ENCODE measurements at regions not wholly inside any gene's neighbourhood (a gene's known extent, or its start where the extent isn't known, plus 50 kb on each side); places are given as distances from the start of the nearest gene placed in this dataset.

DNA sequence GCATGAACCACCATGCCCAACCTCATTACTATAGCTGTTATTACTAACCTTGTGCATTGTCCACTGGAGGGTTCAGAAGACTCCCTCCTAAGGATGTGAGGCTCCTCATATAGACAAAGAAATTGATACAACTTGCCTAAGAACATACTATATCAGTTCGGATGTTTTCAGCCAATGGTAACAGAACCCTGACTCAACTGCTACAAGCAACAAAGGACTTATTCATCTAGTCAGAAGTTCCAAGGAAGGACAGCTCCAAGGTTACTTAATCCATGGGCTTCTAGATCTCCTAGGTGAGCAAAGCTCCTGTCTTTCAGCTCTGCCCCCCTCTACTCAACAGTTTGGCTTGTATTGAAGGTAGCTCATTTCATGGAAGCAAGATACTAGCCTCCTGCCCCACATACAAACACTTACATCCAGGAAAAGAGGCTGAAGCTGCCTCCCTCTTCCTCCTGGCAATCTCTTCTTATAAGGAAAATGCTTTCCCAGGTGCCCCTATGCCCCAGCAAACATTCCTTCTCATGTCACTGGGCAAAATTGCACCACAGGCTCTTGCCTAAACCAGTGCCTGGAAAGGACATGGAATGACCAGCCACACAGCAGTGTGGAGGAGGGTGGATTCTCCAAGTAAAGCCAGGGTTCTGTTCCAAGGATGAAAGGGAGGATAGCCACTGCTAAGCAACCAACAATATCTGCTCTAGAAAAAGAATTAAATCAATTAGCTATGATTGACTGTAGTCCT lies 497.8 kb downstream of the FOXO1 start:
- no peak for TF ChIP-seq CTCF (IDR thresholded peaks at IDR 0.05; ENCODE audit: low read depth, low read length)
- H3K4me3 ChIP-seq (replicated peaks in 1 of 2; ENCODE audit: low read depth in 2 of 2, low read length in 2 of 2), result no peak overlapping the region
- DNase-seq (ENCODE audit: low read depth in 2 of 2), result no peak

DNA sequence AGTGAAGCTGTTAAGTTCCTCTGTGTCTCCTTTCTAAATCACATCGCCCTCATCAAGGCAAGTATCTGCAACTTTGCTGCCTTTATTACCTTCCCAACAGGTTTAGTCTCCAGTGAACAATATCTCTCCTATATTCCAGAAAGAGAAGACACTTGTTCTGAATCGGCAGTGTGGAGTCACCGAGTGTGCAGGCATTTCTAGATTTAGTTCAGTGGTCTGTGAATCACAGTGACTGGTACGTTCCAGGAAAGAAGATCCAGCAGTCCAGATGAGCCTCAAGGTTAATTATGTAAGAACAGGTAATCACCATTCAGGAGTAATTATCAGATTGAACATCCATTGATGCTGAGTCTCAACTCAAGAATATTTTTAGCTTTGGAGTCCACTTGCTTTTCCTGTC lies 497.0 kb downstream of the FOXO1 start:
- TF ChIP-seq CTCF (IDR thresholded peaks at IDR 0.05; ENCODE audit: low read depth, low read length), result no peak
- H3K4me3 ChIP-seq (replicated peaks in 1 of 2; ENCODE audit: low read depth in 2 of 2, low read length in 2 of 2), result no peak overlapping the region
- no peak for DNase-seq (ENCODE audit: low read depth in 2 of 2)

- DNase-seq (ENCODE audit: low read depth in 2 of 2), result no peak
- no peak for TF ChIP-seq CTCF (IDR thresholded peaks at IDR 0.05; ENCODE audit: low read depth, low read length)
- H3K4me3 ChIP-seq (replicated peaks in 1 of 2; ENCODE audit: low read depth in 2 of 2, low read length in 2 of 2), result no peak overlapping the region
Measured at GRCh38 chr13:40170091-40170490, 496.4 kb downstream of the FOXO1 start.

DNA sequence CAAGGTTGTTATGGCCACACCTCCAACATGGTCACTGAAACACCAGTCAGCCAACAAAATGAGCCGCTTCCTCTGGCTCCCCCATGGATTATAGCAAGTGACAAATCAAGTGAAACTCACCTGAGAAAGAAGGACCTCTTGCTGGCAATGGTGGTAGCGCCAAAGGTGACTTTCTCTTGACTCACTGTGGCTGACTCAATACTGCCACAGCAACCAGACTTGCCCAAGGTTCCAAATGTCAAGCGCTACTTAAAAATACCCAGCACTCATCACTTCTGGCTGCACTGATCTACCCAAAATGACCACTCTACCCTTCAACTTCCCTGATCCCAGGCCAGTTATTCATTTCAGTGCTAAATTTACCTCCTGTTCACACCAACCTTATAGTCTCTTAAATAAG lies 495.5 kb downstream of the FOXO1 start:
- no peak for TF ChIP-seq CTCF (IDR thresholded peaks at IDR 0.05; ENCODE audit: low read depth, low read length)
- no peak overlapping the region for H3K4me3 ChIP-seq (replicated peaks in 1 of 2; ENCODE audit: low read depth in 2 of 2, low read length in 2 of 2)
- no peak for DNase-seq (ENCODE audit: low read depth in 2 of 2)

DNA sequence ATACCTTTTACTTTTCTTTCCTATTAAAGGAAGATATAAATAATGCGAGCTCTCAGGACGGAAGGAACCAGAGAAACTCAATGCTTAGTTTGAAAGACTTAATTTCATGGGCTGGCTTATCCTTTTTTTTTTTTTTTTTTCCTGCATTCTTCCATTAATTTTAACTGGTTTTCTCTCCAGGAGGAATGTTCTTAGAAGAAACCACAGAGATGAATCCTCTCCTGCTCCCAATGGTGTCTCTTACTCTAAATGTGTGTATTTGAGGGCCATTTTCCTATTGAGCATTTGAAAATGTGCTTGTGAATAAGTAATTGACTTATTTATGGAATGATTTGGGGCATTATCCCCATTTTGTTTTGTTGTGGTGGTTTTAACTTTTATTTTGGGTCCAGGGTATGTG lies 494.9 kb downstream of the FOXO1 start:
- no peak overlapping the region for H3K4me3 ChIP-seq (replicated peaks in 1 of 2; ENCODE audit: low read depth in 2 of 2, low read length in 2 of 2)
- TF ChIP-seq CTCF (IDR thresholded peaks at IDR 0.05; ENCODE audit: low read depth, low read length), result no peak

DNA sequence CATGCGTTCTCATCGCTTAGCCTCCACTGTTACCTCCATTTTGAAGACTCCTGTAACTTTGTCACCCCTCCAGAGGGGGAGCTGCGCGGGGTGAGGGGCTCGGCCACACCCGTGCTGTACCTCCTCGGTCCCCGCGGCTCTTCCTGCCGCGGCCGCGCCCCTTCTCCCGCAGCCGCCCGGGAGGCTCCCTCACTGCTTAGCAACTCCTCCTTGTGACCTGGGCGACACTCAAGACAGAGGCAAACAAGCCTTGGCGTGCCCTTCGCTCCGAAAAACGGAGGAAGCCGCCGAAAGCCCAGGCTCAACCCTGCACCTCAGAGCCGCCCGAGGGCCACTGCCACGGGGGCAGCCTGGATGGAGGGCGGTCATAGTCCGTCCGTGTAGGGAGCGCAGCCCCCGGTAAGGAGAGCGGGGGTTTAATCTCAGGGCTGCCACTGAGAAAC lies 494.3 kb downstream of the FOXO1 start:
- DNase-seq (ENCODE audit: low read depth in 2 of 2), result no peak
- H3K4me3 ChIP-seq (replicated peaks in 1 of 2; ENCODE audit: low read depth in 2 of 2, low read length in 2 of 2), result no peak overlapping the region
- no peak for TF ChIP-seq CTCF (IDR thresholded peaks at IDR 0.05; ENCODE audit: low read depth, low read length)

More for the DNA sequence above, 494.9 kb downstream of the FOXO1 start:
- no peak for DNase-seq (ENCODE audit: low read depth in 2 of 2)

- DNase-seq (ENCODE audit: low read depth in 2 of 2), result no peak
- H3K4me3 ChIP-seq (replicated peaks in 1 of 2; ENCODE audit: low read depth in 2 of 2, low read length in 2 of 2), result no peak overlapping the region
- TF ChIP-seq CTCF (IDR thresholded peaks at IDR 0.05; ENCODE audit: low read depth, low read length), result no peak
Measured at GRCh38 chr13:40172878-40173277, 493.6 kb downstream of the FOXO1 start.

All from cardiac fibroblast (primary cell).